NB4 (cell line): ENCODE measurements at regions not wholly inside any gene's neighbourhood (a gene's known extent, or its start where the extent isn't known, plus 50 kb on each side); places are given as distances from the start of the nearest gene placed in this dataset.
"Not testable (repeated sequence)": the region's sequence is repeated elsewhere in the genome, so short reads cannot be mapped to it uniquely, and the experiment has no call there.

ENCODE experiments used
- MYC ChIP-seq: IDR thresholded peaks from 2 replicates; pipeline ENCODE4 v1.6.1; 2011; ENCODE audit warnings: low read depth, low read length
- POLR2A ChIP-seq: IDR thresholded peaks from 2 replicates; pipeline ENCODE4 v1.6.1; 2011; ENCODE audit warnings: mild to moderate bottlenecking; ENCODE audit not compliant: insufficient read length; ENCODE audit errors: extremely low read depth
- TF ChIP-seq, protein P1 (sequence below): IDR thresholded peaks from one replicate; pipeline ENCODE4 v1.5.1; 2012; ENCODE audit warnings: low read depth, low read length
- TF ChIP-seq, protein P2 (sequence below): IDR thresholded peaks from 2 replicates; pipeline ENCODE4 v1.6.1; 2011; ENCODE audit warnings: low read depth, low read length

DNA sequence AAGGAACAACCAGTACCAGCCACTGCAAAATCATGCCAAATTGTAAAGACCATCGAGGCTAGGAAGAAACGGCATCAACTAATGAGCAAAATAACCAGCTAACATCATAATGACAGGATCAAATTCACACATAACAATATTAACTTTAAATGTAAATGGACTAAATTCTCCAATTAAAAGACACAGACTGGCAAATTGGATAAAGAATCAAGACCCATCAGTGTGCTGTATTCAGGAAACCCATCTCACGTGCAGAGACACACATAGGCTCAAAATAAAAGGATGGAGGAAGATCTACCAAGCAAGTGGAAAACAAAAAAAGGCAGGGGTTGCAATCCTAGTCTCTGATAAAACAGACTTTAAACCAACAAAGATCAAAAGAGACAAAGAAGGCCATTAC lies 97.6 kb downstream of the GPX5 start:
- TF ChIP-seq, protein P1, sequence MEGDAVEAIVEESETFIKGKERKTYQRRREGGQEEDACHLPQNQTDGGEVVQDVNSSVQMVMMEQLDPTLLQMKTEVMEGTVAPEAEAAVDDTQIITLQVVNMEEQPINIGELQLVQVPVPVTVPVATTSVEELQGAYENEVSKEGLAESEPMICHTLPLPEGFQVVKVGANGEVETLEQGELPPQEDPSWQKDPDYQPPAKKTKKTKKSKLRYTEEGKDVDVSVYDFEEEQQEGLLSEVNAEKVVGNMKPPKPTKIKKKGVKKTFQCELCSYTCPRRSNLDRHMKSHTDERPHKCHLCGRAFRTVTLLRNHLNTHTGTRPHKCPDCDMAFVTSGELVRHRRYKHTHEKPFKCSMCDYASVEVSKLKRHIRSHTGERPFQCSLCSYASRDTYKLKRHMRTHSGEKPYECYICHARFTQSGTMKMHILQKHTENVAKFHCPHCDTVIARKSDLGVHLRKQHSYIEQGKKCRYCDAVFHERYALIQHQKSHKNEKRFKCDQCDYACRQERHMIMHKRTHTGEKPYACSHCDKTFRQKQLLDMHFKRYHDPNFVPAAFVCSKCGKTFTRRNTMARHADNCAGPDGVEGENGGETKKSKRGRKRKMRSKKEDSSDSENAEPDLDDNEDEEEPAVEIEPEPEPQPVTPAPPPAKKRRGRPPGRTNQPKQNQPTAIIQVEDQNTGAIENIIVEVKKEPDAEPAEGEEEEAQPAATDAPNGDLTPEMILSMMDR = not testable (repeated sequence)
- TF ChIP-seq POLR2A, MYC: not testable (repeated sequence)
- TF ChIP-seq, protein P2, sequence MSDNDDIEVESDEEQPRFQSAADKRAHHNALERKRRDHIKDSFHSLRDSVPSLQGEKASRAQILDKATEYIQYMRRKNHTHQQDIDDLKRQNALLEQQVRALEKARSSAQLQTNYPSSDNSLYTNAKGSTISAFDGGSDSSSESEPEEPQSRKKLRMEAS = not testable (repeated sequence)
